ENCODE measurements at regions not wholly inside any gene's neighbourhood (a gene's known extent, or its start where the extent isn't known, plus 50 kb on each side); places are given as distances from the start of the nearest gene placed in this dataset.

DNA sequence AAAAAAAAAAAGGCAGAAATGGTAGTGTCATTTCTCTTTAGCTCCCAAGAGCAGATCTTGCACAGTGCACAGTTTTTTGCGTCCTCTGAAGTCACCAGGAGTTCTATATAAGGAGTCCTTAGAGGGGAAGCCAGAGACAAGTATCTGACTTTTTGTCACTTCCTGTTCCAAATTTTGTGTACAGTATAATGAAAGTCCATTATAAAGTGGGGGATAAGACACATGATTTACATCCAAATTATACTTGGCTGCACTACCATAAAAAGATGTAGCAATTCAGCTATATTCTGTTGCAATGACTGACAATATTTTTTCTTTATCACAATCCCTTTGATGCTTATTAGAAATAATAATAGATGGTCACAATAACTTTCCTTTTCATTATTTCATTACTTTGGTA is 1276.9 kb upstream of the ADGRL2 start:
- no peak for TF ChIP-seq CTCF (IDR thresholded peaks at IDR 0.05; ENCODE audit: low read depth, low read length, missing input control)
- no peak for TF ChIP-seq YY1 (IDR thresholded peaks at IDR 0.05)
- TF ChIP-seq TAF1 (conservative IDR thresholded peaks at IDR 0.05), result no peak
- TF ChIP-seq RXRA (IDR thresholded peaks at IDR 0.05), result no peak
- TF ChIP-seq, protein P1, sequence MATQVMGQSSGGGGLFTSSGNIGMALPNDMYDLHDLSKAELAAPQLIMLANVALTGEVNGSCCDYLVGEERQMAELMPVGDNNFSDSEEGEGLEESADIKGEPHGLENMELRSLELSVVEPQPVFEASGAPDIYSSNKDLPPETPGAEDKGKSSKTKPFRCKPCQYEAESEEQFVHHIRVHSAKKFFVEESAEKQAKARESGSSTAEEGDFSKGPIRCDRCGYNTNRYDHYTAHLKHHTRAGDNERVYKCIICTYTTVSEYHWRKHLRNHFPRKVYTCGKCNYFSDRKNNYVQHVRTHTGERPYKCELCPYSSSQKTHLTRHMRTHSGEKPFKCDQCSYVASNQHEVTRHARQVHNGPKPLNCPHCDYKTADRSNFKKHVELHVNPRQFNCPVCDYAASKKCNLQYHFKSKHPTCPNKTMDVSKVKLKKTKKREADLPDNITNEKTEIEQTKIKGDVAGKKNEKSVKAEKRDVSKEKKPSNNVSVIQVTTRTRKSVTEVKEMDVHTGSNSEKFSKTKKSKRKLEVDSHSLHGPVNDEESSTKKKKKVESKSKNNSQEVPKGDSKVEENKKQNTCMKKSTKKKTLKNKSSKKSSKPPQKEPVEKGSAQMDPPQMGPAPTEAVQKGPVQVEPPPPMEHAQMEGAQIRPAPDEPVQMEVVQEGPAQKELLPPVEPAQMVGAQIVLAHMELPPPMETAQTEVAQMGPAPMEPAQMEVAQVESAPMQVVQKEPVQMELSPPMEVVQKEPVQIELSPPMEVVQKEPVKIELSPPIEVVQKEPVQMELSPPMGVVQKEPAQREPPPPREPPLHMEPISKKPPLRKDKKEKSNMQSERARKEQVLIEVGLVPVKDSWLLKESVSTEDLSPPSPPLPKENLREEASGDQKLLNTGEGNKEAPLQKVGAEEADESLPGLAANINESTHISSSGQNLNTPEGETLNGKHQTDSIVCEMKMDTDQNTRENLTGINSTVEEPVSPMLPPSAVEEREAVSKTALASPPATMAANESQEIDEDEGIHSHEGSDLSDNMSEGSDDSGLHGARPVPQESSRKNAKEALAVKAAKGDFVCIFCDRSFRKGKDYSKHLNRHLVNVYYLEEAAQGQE (IDR thresholded peaks at IDR 0.05), result no peak
- TF ChIP-seq GABPA (IDR thresholded peaks at IDR 0.05 in 1 of 2, conservative IDR thresholded peaks at IDR 0.05 in 1 of 2), result no peak
- no peak for TF ChIP-seq NR2F2 (IDR thresholded peaks at IDR 0.05)
- TF ChIP-seq, protein P2, sequence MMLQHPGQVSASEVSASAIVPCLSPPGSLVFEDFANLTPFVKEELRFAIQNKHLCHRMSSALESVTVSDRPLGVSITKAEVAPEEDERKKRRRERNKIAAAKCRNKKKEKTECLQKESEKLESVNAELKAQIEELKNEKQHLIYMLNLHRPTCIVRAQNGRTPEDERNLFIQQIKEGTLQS (IDR thresholded peaks at IDR 0.05), result no peak
- no peak for TF ChIP-seq ZBTB33 (IDR thresholded peaks at IDR 0.05)
- TF ChIP-seq SP1 (IDR thresholded peaks at IDR 0.05), result no peak
- no peak for TF ChIP-seq EGR1 (IDR thresholded peaks at IDR 0.05; ENCODE audit: low read depth in 2 of 2)
- TF ChIP-seq MAX (IDR thresholded peaks at IDR 0.05), result no peak
- TF ChIP-seq JUND (IDR thresholded peaks at IDR 0.05), result no peak

Data from liver (tissue), 3 donors.